HPDE6-E6E7 (cell line): ENCODE measurements at regions not wholly inside any gene's neighbourhood (a gene's known extent, or its start where the extent isn't known, plus 50 kb on each side); places are given as distances from the start of the nearest gene placed in this dataset.
"Not testable (repeated sequence)": the region's sequence is repeated elsewhere in the genome, so short reads cannot be mapped to it uniquely, and the experiment has no call there.

Experiments used
- DNase-seq: peaks from one replicate; pipeline ENCODE4 v3.0.0; 2011; ENCODE audit warnings: missing footprints; ENCODE audit errors: extremely low spot score

GRCh38 chr12:17695495-17695894, 394.5 kb downstream of the RERGL start:
- no peak for DNase-seq

GRCh38 chr12:17691369-17691768, 398.6 kb downstream of the RERGL start:
- no peak for DNase-seq

GRCh38 chr12:17680220-17680619, 409.8 kb downstream of the RERGL start:
- no peak for DNase-seq

GRCh38 chr12:17666641-17667324, 423.2 kb downstream of the RERGL start:
- no peak for DNase-seq

- no peak for DNase-seq
These were observed 424.2 kb downstream of the RERGL start for GRCh38 chr12:17665839-17666238.

GRCh38 chr12:17661250-17661649, 428.7 kb downstream of the RERGL start:
- peak; percentile 15 for DNase-seq

GRCh38 chr12:17652436-17652835, 437.6 kb downstream of the RERGL start:
- no peak for DNase-seq

GRCh38 chr12:17642340-17642650, 447.7 kb downstream of the RERGL start:
- DNase-seq, result no peak

GRCh38 chr12:17640615-17641014, 449.4 kb downstream of the RERGL start:
- no peak for DNase-seq

- DNase-seq, result no peak
These were observed 471.2 kb downstream of the RERGL start for GRCh38 chr12:17618831-17619230.

GRCh38 chr12:17609701-17610100, 480.3 kb downstream of the RERGL start:
- DNase-seq, result no peak

GRCh38 chr12:17609153-17609552, 480.8 kb downstream of the RERGL start:
- no peak for DNase-seq

- DNase-seq, result no peak
These were observed 494.9 kb downstream of the RERGL start for GRCh38 chr12:17595111-17595510.

- DNase-seq, result no peak
These were observed 496.1 kb downstream of the RERGL start for GRCh38 chr12:17593715-17594406.

- DNase-seq, result no peak
These were observed 497.5 kb downstream of the RERGL start for GRCh38 chr12:17592472-17592871.

GRCh38 chr12:17591005-17591681, 498.9 kb downstream of the RERGL start:
- no peak for DNase-seq

- DNase-seq, result no peak
These were observed 501.0 kb downstream of the RERGL start for GRCh38 chr12:17588968-17589367.

GRCh38 chr12:17579205-17580026, 510.6 kb downstream of the RERGL start:
- no peak for DNase-seq

- no peak for DNase-seq
These were observed 512.6 kb downstream of the RERGL start for GRCh38 chr12:17577405-17577804.

GRCh38 chr12:17572250-17572649, 517.7 kb downstream of the RERGL start:
- no peak for DNase-seq

GRCh38 chr12:17571047-17571446, 518.9 kb downstream of the RERGL start:
- DNase-seq, result no peak

- not testable (repeated sequence) for DNase-seq
These were observed 525.4 kb downstream of the RERGL start for GRCh38 chr12:17564630-17565029.
